H1 (cell line): ENCODE measurements at regions not wholly inside any gene's neighbourhood (a gene's known extent, or its start where the extent isn't known, plus 50 kb on each side); places are given as distances from the start of the nearest gene placed in this dataset.

Experiments
- ATF3 ChIP-seq: IDR thresholded peaks from 2 replicates; pipeline ENCODE4 v1.6.1; 2011; ENCODE audit warnings: low read depth, mild to moderate bottlenecking, low read length; ENCODE audit not compliant: insufficient read depth
- BRCA1 ChIP-seq: IDR thresholded peaks from 2 replicates; pipeline ENCODE4 v1.6.1; 2012; ENCODE audit warnings: low read depth, low read length, improper control_type of control experiment
- MAX ChIP-seq: IDR thresholded peaks from 2 replicates; pipeline ENCODE4 v1.6.1; 2012; ENCODE audit warnings: inconsistent platforms
- PHF8 ChIP-seq: fragments of 200-600 bp; sonication (generic); conservative IDR thresholded peaks from 2 replicates; pipeline ENCODE4 v1.7.1; 2012; ENCODE audit warnings: low read depth, mild to moderate bottlenecking, inconsistent platforms, low read length, moderate library complexity
- POLR2A ChIP-seq, 2 experiments: IDR thresholded peaks; 1 replicate in 1 of 2; 2 replicates in 1 of 2; pipeline ENCODE4 v1.6.1; 2011; ENCODE audit warnings: low read depth in 2 of 2, low read length in 2 of 2, mild to moderate bottlenecking in 2 of 2; ENCODE audit errors: control extremely low read depth in 1 of 2
- POLR2AphosphoS5 ChIP-seq: IDR thresholded peaks from 2 replicates; pipeline ENCODE4 v1.6.1; 2011; ENCODE audit warnings: low read depth, low read length
- POU5F1 ChIP-seq: IDR thresholded peaks from 2 replicates; pipeline ENCODE4 v1.6.1; 2011; ENCODE audit warnings: low read depth, mild to moderate bottlenecking, low read length, moderate library complexity
- RAD21 ChIP-seq, 2 experiments: IDR thresholded peaks in 1 of 2; conservative IDR thresholded peaks in 1 of 2; 2 replicates each; pipeline ENCODE4 v1.6.1; 2011; ENCODE audit warnings: low read depth in 2 of 2, low read length in 2 of 2, improper control_type of control experiment in 1 of 2, inconsistent platforms in 1 of 2, mild to moderate bottlenecking in 1 of 2, moderate library complexity in 1 of 2
- ZNF274 ChIP-seq: IDR thresholded peaks from 2 replicates; pipeline ENCODE4 v1.7.0; 2012; ENCODE audit warnings: low read length, borderline replicate concordance; ENCODE audit errors: extremely low read depth
- TF ChIP-seq, protein P1 (sequence below), 3 experiments: IDR thresholded peaks; 1 replicate in 2 of 3; 2 replicates in 1 of 3; pipeline versions ENCODE4 v1.5.1 to v1.6.1; 2011; ENCODE audit warnings: low read length in 3 of 3, mild to moderate bottlenecking in 3 of 3, inconsistent platforms in 2 of 3, low read depth in 1 of 3, moderate library complexity in 1 of 3; ENCODE audit not compliant: insufficient read depth in 1 of 3; ENCODE audit errors: control extremely low read depth in 1 of 3

DNA sequence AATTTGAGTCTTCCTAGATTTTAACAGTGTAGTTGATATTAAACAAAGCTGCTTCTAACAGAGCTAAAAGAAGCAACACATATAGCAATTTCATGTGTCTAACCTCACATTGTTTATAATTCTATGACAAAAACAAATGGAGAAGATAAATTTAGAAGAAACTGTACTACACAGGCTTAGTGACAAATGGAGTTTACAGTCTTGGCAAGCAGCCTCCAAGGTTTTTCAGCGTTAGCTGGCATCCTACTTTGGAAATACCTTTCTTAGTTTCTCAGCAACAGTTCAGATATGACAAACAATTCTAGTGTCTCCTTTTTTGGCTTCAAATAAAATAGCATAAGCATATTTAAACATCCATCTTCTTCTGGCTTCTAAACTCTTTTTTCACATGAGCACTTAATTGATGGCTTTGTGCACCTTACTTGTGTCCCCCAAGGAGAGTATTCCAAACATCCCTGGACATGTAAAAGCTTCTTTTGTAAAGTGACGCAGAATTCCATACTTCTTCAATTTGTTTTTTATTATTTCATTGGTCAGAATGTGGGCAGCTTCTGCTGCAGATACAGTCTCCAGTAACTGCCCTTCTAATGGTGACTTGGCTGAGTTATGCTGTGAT is 249.8 kb downstream of the ANTXR2 start:
- TF ChIP-seq, protein P1, sequence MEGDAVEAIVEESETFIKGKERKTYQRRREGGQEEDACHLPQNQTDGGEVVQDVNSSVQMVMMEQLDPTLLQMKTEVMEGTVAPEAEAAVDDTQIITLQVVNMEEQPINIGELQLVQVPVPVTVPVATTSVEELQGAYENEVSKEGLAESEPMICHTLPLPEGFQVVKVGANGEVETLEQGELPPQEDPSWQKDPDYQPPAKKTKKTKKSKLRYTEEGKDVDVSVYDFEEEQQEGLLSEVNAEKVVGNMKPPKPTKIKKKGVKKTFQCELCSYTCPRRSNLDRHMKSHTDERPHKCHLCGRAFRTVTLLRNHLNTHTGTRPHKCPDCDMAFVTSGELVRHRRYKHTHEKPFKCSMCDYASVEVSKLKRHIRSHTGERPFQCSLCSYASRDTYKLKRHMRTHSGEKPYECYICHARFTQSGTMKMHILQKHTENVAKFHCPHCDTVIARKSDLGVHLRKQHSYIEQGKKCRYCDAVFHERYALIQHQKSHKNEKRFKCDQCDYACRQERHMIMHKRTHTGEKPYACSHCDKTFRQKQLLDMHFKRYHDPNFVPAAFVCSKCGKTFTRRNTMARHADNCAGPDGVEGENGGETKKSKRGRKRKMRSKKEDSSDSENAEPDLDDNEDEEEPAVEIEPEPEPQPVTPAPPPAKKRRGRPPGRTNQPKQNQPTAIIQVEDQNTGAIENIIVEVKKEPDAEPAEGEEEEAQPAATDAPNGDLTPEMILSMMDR (IDR thresholded peaks at IDR 0.05; ENCODE audit: control extremely low read depth in 1 of 3, insufficient read depth in 1 of 3, low read depth in 1 of 3, low read length in 3 of 3): no peak
- no peak for TF ChIP-seq ZNF274
- TF ChIP-seq ATF3: no peak
- no peak for TF ChIP-seq POU5F1
- no peak for TF ChIP-seq PHF8
- no peak for TF ChIP-seq BRCA1
- no peak for TF ChIP-seq POLR2A (IDR thresholded peaks at IDR 0.05; ENCODE audit: control extremely low read depth in 1 of 2, low read depth in 2 of 2, low read length in 2 of 2)
- TF ChIP-seq POLR2AphosphoS5: no peak
- no peak for TF ChIP-seq MAX
- TF ChIP-seq RAD21 (IDR thresholded peaks at IDR 0.05 in 1 of 2, conservative IDR thresholded peaks at IDR 0.05 in 1 of 2; ENCODE audit: low read depth in 2 of 2, low read length in 2 of 2): no peak
